AG04449 (cell line): ENCODE measurements at regions not wholly inside any gene's neighbourhood (a gene's known extent, or its start where the extent isn't known, plus 50 kb on each side); places are given as distances from the start of the nearest gene placed in this dataset.

Source experiments
- CTCF ChIA-PET: fragments of 350-600 bp; formaldehyde crosslinking; extraction: SDS; loops from one replicate; lab custom pipeline; 2021; ENCODE audit warnings: antibody characterized with exemption; lab: Yijun Ruan, JAX
- POLR2A ChIA-PET: fragments of 400-600, 350-600 bp; formaldehyde crosslinking; extraction: SDS; loops from one replicate; lab custom pipeline; 2020; ENCODE audit warnings: antibody characterized with exemption, inconsistent platforms; lab: Yijun Ruan, JAX
- DNase-seq: peaks from one replicate; pipeline ENCODE4 v3.0.0-alpha.2; 2010; ENCODE audit warnings: low read depth, low spot score
- H3K4me3 ChIP-seq: 2 replicates; pipeline ENCODE4 v1.5.1; 2011; ENCODE audit warnings: low read depth, mild to moderate bottlenecking, control low read depth, low read length
- TF ChIP-seq, protein P1 (sequence below): IDR thresholded peaks from one replicate; pipeline ENCODE4 v1.5.1; 2011; ENCODE audit warnings: mild to moderate bottlenecking, moderate library complexity, low read length, control low read depth, inconsistent platforms; ENCODE audit not compliant: insufficient read depth; ENCODE audit errors: missing control alignments

- DNase-seq: no peak
- TF ChIP-seq, protein P1, sequence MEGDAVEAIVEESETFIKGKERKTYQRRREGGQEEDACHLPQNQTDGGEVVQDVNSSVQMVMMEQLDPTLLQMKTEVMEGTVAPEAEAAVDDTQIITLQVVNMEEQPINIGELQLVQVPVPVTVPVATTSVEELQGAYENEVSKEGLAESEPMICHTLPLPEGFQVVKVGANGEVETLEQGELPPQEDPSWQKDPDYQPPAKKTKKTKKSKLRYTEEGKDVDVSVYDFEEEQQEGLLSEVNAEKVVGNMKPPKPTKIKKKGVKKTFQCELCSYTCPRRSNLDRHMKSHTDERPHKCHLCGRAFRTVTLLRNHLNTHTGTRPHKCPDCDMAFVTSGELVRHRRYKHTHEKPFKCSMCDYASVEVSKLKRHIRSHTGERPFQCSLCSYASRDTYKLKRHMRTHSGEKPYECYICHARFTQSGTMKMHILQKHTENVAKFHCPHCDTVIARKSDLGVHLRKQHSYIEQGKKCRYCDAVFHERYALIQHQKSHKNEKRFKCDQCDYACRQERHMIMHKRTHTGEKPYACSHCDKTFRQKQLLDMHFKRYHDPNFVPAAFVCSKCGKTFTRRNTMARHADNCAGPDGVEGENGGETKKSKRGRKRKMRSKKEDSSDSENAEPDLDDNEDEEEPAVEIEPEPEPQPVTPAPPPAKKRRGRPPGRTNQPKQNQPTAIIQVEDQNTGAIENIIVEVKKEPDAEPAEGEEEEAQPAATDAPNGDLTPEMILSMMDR: no peak
- CTCF ChIA-PET: no interaction called here
- no peak overlapping the region for H3K4me3 ChIP-seq
- POLR2A ChIA-PET: no interaction called here
Measured at GRCh38 chr13:87398047-87398446, 273.1 kb upstream of the SLITRK5 start.

DNA sequence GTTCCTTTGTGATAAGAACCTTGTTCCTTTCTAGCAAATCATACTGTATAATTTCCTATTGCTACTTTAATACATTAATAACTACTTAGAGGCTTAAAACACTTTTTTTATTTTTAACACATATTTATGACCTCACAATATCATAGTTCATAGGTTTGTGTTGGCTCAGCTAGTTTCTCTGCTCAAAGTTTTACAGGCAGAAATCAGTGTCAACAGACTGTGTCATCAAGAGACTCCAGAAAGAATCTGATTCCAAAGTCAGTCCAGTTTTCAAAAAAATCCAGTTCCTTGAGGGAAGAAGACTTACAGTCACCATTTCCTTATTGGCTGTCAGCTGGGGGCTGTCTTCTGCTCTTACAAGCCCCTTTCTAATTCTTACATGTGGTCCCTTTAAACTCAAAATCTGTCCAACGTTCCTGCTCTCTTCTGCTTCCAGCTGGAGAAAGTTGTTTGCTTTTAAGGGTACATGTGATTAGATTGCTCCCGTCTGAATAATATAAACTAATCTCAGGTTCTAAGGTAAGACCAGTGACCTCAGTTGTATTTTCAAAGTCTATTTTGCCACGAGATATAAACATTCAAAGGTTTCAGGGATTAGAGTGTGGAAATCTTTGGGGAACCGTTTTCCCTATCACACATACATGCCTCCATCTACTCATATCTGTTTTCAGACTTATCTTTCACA lies 267.3 kb upstream of the SLITRK5 start:
- DNase-seq: no peak
- TF ChIP-seq, protein P1: no peak
- POLR2A ChIA-PET: no interaction called here
- CTCF ChIA-PET: no interaction called here
- H3K4me3 ChIP-seq: no peak overlapping the region

- ChIA-PET POLR2A (no interaction called here), CTCF (no interaction called here)
- H3K4me3 ChIP-seq: no peak overlapping the region
- TF ChIP-seq, protein P1: no peak
- DNase-seq: no peak
Measured at GRCh38 chr13:87426742-87427141, 244.4 kb upstream of the SLITRK5 start.

- POLR2A ChIA-PET: no interaction called here
- no peak for DNase-seq
- TF ChIP-seq, protein P1: no peak
- H3K4me3 ChIP-seq: no peak overlapping the region
- CTCF ChIA-PET: no interaction called here
Measured at GRCh38 chr13:87444135-87444534, 227.0 kb upstream of the SLITRK5 start.

- no peak overlapping the region for H3K4me3 ChIP-seq
- no peak for DNase-seq
- CTCF ChIA-PET: no interaction called here
- POLR2A ChIA-PET: no interaction called here
- TF ChIP-seq, protein P1: no peak
Measured at GRCh38 chr13:87452281-87452680, 218.9 kb upstream of the SLITRK5 start.

- DNase-seq: no peak
- CTCF ChIA-PET: no interaction called here
- POLR2A ChIA-PET: no interaction called here
- TF ChIP-seq, protein P1: no peak
- H3K4me3 ChIP-seq: no peak overlapping the region
Measured at GRCh38 chr13:87453244-87453643, 217.9 kb upstream of the SLITRK5 start.
